Stimulated activated memory B cell treated with anti-CD40 and anti-IgM and Interleukin-4, amounts not matched to agents 10 μg/mL and 1 μg/mL and 100 μg/mL, for 72 hours (primary cell): ENCODE measurements at regions not wholly inside any gene's neighbourhood (a gene's known extent, or its start where the extent isn't known, plus 50 kb on each side); places are given as distances from the start of the nearest gene placed in this dataset.
"Not testable (repeated sequence)": the region's sequence is repeated elsewhere in the genome, so short reads cannot be mapped to it uniquely, and the experiment has no call there.

Experiments
- ATAC-seq: fragments of 150-1000 bp; cut with Tn5 transposase; 2 replicates; pipeline ENCODE4 v1.10.0; 2021
- H3K27ac Mint-ChIP-seq: one replicate; pipeline ENCODE4 v1.8.0; 2022; ENCODE audit warnings: mild to moderate bottlenecking, mixed read lengths
- H3K27me3 Mint-ChIP-seq: one replicate; pipeline ENCODE4 v1.8.0; 2022; ENCODE audit warnings: mixed read lengths
- H3K36me3 Mint-ChIP-seq: one replicate; pipeline ENCODE4 v1.8.0; 2022; ENCODE audit warnings: mixed read lengths
- H3K4me1 Mint-ChIP-seq: one replicate; pipeline ENCODE4 v1.8.0; 2022; ENCODE audit warnings: mixed read lengths
- H3K4me3 Mint-ChIP-seq: one replicate; pipeline ENCODE4 v1.8.0; 2022; ENCODE audit warnings: mild to moderate bottlenecking, moderate library complexity, mixed read lengths
- H3K9me3 Mint-ChIP-seq: one replicate; pipeline ENCODE4 v1.8.0; 2022; ENCODE audit warnings: mixed read lengths

DNA sequence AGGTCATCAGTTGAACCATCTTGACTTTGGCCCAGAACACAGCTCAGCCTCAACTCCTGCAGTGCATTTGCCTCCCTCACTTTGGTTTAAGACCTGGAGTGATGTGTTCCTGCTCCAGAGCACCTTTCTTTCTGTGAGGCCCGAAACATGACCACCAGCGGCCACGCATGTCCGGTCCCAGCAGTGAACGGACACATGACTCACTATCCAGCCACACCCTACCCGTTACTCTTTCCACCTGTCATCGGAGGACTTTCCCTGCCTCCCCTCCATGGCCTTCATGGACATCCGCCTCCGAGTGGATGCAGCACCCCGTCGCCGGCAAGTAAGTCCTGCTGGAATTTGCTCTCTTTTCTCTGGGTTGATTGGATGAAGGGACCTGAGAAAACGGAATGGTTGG, 253.8 kb upstream of the RARB start:
- H3K4me3 Mint-ChIP-seq = no peak overlapping the region
- H3K27ac Mint-ChIP-seq = no peak overlapping the region
- no peaks in the 10 kb centered on the region for H3K27me3 Mint-ChIP-seq
- no peak for ATAC-seq
- no peaks in the 10 kb centered on the region for H3K4me1 Mint-ChIP-seq
- peaks cover 3% of the 10 kb centered on the region for H3K9me3 Mint-ChIP-seq
- no peaks in the 10 kb centered on the region for H3K36me3 Mint-ChIP-seq

DNA sequence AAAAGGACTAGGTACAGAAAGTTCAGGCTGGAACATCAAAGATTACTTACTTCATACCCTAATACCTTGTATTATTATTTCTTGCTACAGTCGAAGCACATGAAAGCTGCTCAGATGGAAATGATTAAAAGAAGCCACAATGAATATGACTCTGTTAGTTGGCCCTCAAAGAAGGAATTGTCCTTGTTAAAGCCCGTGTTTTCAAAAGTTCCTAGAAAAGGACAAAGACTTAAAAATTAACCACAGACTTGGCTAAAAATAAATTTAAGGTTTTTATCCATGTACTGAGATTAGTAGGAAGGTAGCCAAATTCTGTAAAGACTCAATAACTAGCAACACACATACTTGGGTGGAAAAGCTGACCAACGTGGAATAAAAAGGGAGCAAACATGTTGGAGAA, 251.0 kb upstream of the RARB start:
- no peak overlapping the region for H3K4me3 Mint-ChIP-seq

GRCh38 chr3:25178672-25179071, 249.4 kb upstream of the RARB start:
- H3K4me1 Mint-ChIP-seq = no peaks in the 10 kb centered on the region
- ATAC-seq = no peak
- no peaks in the 10 kb centered on the region for H3K27me3 Mint-ChIP-seq
- H3K27ac Mint-ChIP-seq = no peak overlapping the region
- H3K4me3 Mint-ChIP-seq = no peak overlapping the region
- peaks cover 2% of the 10 kb centered on the region for H3K9me3 Mint-ChIP-seq
- H3K36me3 Mint-ChIP-seq = no peaks in the 10 kb centered on the region

More for the DNA sequence above, 251.0 kb upstream of the RARB start:
- no peaks in the 10 kb centered on the region for H3K4me1 Mint-ChIP-seq
- ATAC-seq = no peak
- H3K36me3 Mint-ChIP-seq = no peaks in the 10 kb centered on the region
- peaks cover 3% of the 10 kb centered on the region for H3K9me3 Mint-ChIP-seq
- no peak overlapping the region for H3K27ac Mint-ChIP-seq
- no peaks in the 10 kb centered on the region for H3K27me3 Mint-ChIP-seq

DNA sequence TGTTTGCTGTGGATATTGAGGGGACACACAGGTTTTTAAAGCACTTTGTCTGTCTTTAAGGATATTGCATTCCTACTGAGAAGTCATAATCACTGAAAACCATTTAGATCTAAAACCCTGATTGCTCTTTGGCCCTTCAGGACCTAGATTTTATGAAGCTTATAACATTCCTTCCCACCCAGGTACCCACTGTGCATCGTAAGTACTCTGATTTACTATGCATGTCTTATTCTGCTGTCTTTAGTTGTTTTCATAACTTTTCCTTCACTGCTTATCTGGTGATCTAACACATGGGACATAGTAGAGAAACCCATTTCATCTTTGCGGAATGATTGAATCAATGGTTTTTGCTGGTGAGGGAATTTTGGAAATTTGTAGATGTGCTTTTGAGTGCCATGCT, 247.0 kb upstream of the RARB start:
- no peaks in the 10 kb centered on the region for H3K27me3 Mint-ChIP-seq
- H3K36me3 Mint-ChIP-seq = no peaks in the 10 kb centered on the region
- no peaks in the 10 kb centered on the region for H3K4me1 Mint-ChIP-seq
- no peak for ATAC-seq
- no peak overlapping the region for H3K27ac Mint-ChIP-seq
- no peaks in the 10 kb centered on the region for H3K9me3 Mint-ChIP-seq
- H3K4me3 Mint-ChIP-seq = no peak overlapping the region

GRCh38 chr3:25182794-25183193, 245.3 kb upstream of the RARB start:
- Mint-ChIP-seq H3K27ac (no peak overlapping the region), H3K4me1 (no peaks in the 10 kb centered on the region), H3K36me3 (no peaks in the 10 kb centered on the region), H3K4me3 (no peak overlapping the region), H3K27me3 (no peaks in the 10 kb centered on the region), H3K9me3 (no peaks in the 10 kb centered on the region)
- ATAC-seq = no peak

DNA sequence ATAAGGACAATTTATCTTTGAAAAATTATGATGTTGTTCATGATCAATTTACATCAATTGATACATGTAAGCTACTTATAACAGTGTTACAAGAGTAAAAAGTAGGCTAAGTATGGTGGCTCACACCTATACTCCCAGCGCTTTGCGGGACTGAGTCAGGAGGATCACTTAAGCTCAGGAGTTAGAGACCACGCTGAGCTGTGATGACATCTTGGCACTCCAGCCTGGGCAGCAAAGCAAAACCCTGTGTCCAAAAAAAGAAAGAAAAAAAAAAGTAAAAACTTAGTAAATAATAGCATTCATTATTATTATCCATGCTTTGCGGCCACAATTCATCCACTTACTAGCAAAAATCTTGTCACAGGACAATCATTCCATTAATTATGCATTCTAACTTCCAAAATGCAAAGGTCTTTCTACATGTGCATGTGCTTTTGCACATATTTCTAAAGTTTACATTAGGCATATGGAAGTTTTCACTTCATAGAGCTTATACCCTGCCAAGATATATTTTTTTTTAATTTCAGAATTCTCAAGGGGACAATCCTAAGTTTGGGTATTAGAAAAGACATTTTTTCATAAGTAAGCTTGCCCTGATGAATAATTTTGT, 243.3 kb upstream of the RARB start:
- Mint-ChIP-seq H3K27ac (no peak overlapping the region), H3K27me3 (no peaks in the 10 kb centered on the region), H3K4me1 (no peaks in the 10 kb centered on the region), H3K36me3 (no peaks in the 10 kb centered on the region), H3K4me3 (no peak overlapping the region), H3K9me3 (no peaks in the 10 kb centered on the region)
- ATAC-seq = no peak

DNA sequence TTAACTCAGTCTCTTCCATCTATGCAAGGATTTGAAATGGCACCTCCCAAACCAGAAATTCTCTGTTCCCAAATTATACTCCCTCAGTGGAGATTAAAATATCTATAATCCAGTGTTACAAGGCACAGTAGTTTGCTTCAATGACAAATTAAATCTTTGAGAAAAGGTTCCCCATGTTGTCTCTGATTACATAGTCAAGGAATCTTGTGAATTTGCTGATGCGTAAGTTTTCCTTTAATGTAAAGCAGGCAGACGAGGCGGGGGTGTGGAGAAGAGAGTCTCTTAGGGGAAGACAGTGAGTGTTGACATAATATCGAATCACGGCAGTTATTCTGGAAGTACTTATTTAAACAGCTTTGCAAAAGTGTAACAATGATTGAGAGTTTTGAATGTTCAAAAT, 236.4 kb upstream of the RARB start:
- no peaks in the 10 kb centered on the region for H3K27me3 Mint-ChIP-seq
- no peaks in the 10 kb centered on the region for H3K4me1 Mint-ChIP-seq
- H3K36me3 Mint-ChIP-seq = no peaks in the 10 kb centered on the region
- H3K4me3 Mint-ChIP-seq = no peak overlapping the region
- no peaks in the 10 kb centered on the region for H3K9me3 Mint-ChIP-seq
- ATAC-seq = no peak
- H3K27ac Mint-ChIP-seq = no peak overlapping the region

DNA sequence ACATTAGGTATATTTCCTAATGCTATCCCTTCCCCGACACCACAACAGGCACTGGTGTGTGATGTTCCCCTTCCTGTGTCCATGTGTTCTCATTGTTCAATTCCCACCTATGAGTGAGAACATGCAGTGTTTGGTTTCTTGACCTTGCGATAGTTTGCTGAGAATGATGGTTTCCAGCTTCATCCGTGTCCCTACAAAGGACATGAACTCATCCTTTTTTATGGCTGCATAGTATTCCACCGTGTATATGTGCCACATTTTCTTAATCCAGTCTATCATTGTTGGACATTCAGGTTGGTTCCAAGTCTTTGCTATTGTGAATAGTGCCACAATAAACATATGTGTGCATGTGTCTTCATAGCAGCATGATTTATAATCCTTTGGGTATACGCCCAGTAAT, 228.5 kb upstream of the RARB start:
- not testable (repeated sequence) for H3K4me1 Mint-ChIP-seq, ATAC-seq, H3K36me3 Mint-ChIP-seq, H3K27me3 Mint-ChIP-seq, H3K27ac Mint-ChIP-seq, H3K4me3 Mint-ChIP-seq
- H3K9me3 Mint-ChIP-seq = peaks cover 25% of the 10 kb centered on the region

DNA sequence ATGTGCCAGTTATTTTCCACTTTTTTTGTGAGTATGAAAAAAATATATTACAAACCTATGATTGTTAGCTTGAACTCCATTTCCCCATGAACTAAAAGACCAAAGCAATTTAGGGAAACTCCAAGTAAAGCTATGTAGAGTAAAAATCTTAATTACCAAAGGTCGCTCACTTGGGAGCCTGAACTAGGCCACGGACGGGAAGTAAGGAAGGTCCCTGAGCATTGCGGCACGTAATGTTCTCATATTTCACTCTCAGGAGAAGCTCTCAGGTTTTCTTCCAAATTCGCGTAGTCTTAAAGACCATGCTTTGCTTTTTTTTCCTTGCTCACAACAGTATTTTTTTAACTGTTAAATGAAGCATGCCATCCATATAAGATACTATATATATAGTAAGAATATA, 215.3 kb upstream of the RARB start:
- Mint-ChIP-seq H3K9me3 (peaks cover 2% of the 10 kb centered on the region), H3K27ac (no peak overlapping the region), H3K36me3 (no peaks in the 10 kb centered on the region), H3K4me3 (no peak overlapping the region), H3K4me1 (no peaks in the 10 kb centered on the region), H3K27me3 (no peaks in the 10 kb centered on the region)
- ATAC-seq = no peak

DNA sequence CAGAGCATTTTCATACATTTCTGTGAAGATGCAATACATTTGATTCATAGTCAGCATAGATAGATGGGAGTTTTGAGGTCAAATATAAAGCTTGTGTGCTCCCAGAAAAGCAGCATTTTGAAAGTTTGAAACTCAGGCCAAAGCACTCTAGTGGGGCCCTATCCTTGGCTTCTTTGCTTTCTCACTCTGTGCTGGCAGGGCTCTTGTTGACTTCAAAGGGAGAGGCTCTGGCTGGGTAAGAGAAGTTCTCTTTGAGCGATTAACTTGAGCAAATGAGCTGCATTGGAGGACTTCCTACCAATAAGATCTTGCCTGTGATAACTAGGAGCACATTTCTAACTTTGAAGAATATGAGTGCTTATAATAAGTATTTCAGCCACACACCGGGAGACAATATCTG, 214.0 kb upstream of the RARB start:
- no peaks in the 10 kb centered on the region for H3K27me3 Mint-ChIP-seq
- ATAC-seq = no peak
- no peak overlapping the region for H3K27ac Mint-ChIP-seq
- H3K4me3 Mint-ChIP-seq = no peak overlapping the region
- H3K9me3 Mint-ChIP-seq = peaks cover 2% of the 10 kb centered on the region
- H3K36me3 Mint-ChIP-seq = no peaks in the 10 kb centered on the region
- no peaks in the 10 kb centered on the region for H3K4me1 Mint-ChIP-seq

DNA sequence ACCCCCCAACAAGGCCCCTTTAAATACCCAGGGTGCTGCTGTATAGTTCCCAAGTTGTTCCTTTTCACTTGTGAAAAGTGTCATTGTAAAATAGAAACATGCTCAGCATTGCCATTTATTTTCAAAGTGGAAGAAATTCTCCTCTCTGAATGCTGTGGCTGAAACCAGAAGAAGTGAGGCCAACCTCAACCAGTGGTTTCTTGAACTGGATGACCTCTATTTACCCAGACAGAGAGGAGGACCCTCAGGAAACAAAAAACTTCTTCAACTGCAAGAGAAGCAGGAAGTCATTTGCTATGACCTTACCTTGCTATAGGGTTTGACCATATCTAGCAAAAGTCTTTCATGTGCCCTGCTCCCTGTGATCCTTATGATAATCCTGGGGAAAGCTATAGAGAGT, 209.7 kb upstream of the RARB start:
- H3K4me1 Mint-ChIP-seq = no peaks in the 10 kb centered on the region
- H3K27ac Mint-ChIP-seq = no peak overlapping the region
- ATAC-seq = no peak
- H3K36me3 Mint-ChIP-seq = no peaks in the 10 kb centered on the region
- no peaks in the 10 kb centered on the region for H3K27me3 Mint-ChIP-seq
- H3K9me3 Mint-ChIP-seq = peaks cover 2% of the 10 kb centered on the region
- H3K4me3 Mint-ChIP-seq = no peak overlapping the region

DNA sequence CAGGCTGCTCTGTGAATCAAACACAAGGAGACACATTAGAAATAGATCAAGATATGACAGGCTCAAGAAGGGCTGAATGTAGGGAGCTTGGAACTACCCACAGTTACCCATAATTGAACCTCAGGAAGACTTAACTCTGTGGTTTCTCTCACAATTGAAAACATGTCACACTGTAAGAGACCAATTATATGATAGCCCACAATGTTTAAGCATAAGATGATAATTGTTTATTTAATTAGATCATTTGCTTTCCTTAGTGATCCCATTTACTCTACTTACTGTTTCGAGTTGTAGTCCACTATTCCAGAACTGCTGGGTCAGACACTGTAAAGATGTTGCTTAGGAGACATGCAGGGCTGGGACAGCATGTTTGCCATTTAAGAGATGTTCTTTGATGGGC, 201.3 kb upstream of the RARB start:
- no peak for ATAC-seq
- H3K27ac Mint-ChIP-seq = no peak overlapping the region
- H3K9me3 Mint-ChIP-seq = no peaks in the 10 kb centered on the region
- no peaks in the 10 kb centered on the region for H3K36me3 Mint-ChIP-seq
- no peak overlapping the region for H3K4me3 Mint-ChIP-seq
- H3K4me1 Mint-ChIP-seq = no peaks in the 10 kb centered on the region
- no peaks in the 10 kb centered on the region for H3K27me3 Mint-ChIP-seq

DNA sequence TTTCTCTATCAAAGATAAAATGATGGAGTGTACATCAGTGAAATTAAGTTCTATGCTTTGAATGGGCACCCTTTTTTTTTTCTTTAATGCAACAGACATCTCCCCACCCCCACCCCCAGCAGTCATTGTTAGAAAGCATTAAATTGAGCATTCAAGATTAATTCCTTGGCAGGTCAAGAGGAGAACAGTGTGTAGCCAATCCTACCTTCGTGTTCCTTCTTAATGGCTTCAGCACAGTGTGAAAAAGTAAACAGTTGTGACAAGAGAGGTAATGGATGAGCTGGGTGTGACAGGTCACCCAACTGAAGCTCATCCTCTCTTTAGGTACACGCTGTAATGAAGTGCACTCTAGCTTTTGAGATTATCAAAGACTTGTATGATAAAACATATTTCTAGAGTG, 198.5 kb upstream of the RARB start:
- no peak overlapping the region for H3K4me3 Mint-ChIP-seq
- H3K36me3 Mint-ChIP-seq = no peaks in the 10 kb centered on the region
- H3K27me3 Mint-ChIP-seq = no peaks in the 10 kb centered on the region
- ATAC-seq = no peak
- H3K27ac Mint-ChIP-seq = no peak overlapping the region
- no peaks in the 10 kb centered on the region for H3K9me3 Mint-ChIP-seq
- H3K4me1 Mint-ChIP-seq = no peaks in the 10 kb centered on the region

- peaks cover 3% of the 10 kb centered on the region for H3K9me3 Mint-ChIP-seq
- H3K4me3 Mint-ChIP-seq = no peak overlapping the region
- no peak for ATAC-seq
- H3K27me3 Mint-ChIP-seq = no peaks in the 10 kb centered on the region
- H3K36me3 Mint-ChIP-seq = no peaks in the 10 kb centered on the region
- H3K4me1 Mint-ChIP-seq = no peaks in the 10 kb centered on the region
- no peak overlapping the region for H3K27ac Mint-ChIP-seq
Observed at GRCh38 chr3:25235031-25235430, 193.0 kb upstream of the RARB start.

DNA sequence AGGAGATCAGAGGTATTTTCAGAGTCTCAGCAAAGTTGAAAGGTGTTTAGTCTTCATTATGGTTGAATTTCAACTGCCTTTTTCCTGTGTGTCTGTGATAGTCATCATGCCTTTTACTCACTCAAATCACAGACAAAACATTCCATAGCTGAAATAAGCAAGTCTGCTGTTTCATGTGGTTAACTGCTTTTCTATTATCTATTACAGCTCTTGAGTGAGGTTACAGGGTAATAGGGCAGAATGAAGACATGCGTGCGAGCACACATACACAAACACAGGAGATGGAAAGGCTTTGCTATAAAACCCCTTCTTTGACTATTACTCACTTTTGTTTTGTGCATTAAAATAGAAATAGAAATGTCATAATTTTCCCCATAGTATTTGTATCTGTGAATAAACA, 192.6 kb upstream of the RARB start:
- Mint-ChIP-seq H3K27ac (no peak overlapping the region), H3K27me3 (no peaks in the 10 kb centered on the region)
- no peak for ATAC-seq

GRCh38 chr3:25237602-25238001, 190.5 kb upstream of the RARB start:
- H3K36me3 Mint-ChIP-seq = no peaks in the 10 kb centered on the region
- ATAC-seq = no peak
- H3K4me1 Mint-ChIP-seq = no peaks in the 10 kb centered on the region

More for the DNA sequence above, 192.6 kb upstream of the RARB start:
- no peak overlapping the region for H3K4me3 Mint-ChIP-seq
- H3K4me1 Mint-ChIP-seq = no peaks in the 10 kb centered on the region
- H3K9me3 Mint-ChIP-seq = peaks cover 3% of the 10 kb centered on the region
- no peaks in the 10 kb centered on the region for H3K36me3 Mint-ChIP-seq

DNA sequence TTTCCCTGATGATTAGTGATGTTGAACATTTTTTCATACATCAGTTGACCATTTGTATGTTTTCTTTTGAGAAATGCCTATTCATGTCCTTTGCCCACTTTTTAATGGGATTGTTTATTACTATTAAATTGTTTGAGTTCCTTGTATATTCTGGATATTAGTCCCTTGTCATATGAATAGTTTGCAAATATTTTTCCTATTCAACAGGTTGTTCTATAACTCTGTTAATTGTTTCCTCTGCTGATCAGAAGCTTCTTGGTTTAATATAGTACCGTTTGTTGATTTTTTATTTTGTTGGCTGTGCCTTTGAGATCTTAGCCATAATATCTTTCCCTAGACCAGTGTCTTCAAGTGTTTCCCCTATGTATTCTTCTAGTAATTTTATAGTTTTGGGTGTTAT, 189.0 kb upstream of the RARB start:
- H3K27me3 Mint-ChIP-seq = no peaks in the 10 kb centered on the region
- H3K9me3 Mint-ChIP-seq = peaks cover 6% of the 10 kb centered on the region
- no peaks in the 10 kb centered on the region for H3K4me1 Mint-ChIP-seq
- H3K36me3 Mint-ChIP-seq = no peaks in the 10 kb centered on the region
- no peak overlapping the region for H3K4me3 Mint-ChIP-seq
- H3K27ac Mint-ChIP-seq = no peak overlapping the region
- no peak for ATAC-seq

More at GRCh38 chr3:25237602-25238001, 190.5 kb upstream of the RARB start:
- Mint-ChIP-seq H3K27me3 (no peaks in the 10 kb centered on the region), H3K4me3 (no peak overlapping the region), H3K27ac (no peak overlapping the region), H3K9me3 (peaks cover 6% of the 10 kb centered on the region)
